Retinal pigment epithelial cell (primary cell): ENCODE measurements at regions not wholly inside any gene's neighbourhood (a gene's known extent, or its start where the extent isn't known, plus 50 kb on each side); places are given as distances from the start of the nearest gene placed in this dataset.

Experiments
- DNase-seq: peaks from one replicate; pipeline ENCODE4 v3.0.0-alpha.2; 2010; ENCODE audit warnings: low read depth
- H3K4me3 ChIP-seq: 2 replicates; pipeline ENCODE4 v1.5.1; 2011; ENCODE audit warnings: mild to moderate bottlenecking, low read length, control low read depth, moderate library complexity
- CTCF ChIP-seq: conservative IDR thresholded peaks from 2 replicates; pipeline ENCODE4 v1.5.1; 2011; ENCODE audit warnings: low read depth, low read length, control low read depth, inconsistent platforms

GRCh38 chr2:14723684-14724083 lies 91.2 kb downstream of the LRATD1 start:
- H3K4me3 ChIP-seq = no peak overlapping the region
- TF ChIP-seq CTCF = no peak
- no peak for DNase-seq

GRCh38 chr2:14735696-14736095 lies 103.2 kb downstream of the LRATD1 start:
- H3K4me3 ChIP-seq = no peak overlapping the region
- no peak for TF ChIP-seq CTCF
- no peak for DNase-seq

- DNase-seq = no peak
- no peak for TF ChIP-seq CTCF
- H3K4me3 ChIP-seq = no peak overlapping the region
These were observed 104.7 kb downstream of the LRATD1 start for GRCh38 chr2:14737201-14737600.

- H3K4me3 ChIP-seq = no peak overlapping the region
- DNase-seq = no peak
- TF ChIP-seq CTCF = no peak
These were observed 111.3 kb downstream of the LRATD1 start for GRCh38 chr2:14743861-14744260.

- TF ChIP-seq CTCF = no peak
- no peak for DNase-seq
- H3K4me3 ChIP-seq = no peak overlapping the region
These were observed 113.0 kb downstream of the LRATD1 start for GRCh38 chr2:14745288-14746076.

GRCh38 chr2:14746133-14746532 lies 113.6 kb downstream of the LRATD1 start:
- no peak overlapping the region for H3K4me3 ChIP-seq
- no peak for DNase-seq
- TF ChIP-seq CTCF = no peak

GRCh38 chr2:14747447-14747846 lies 114.9 kb downstream of the LRATD1 start:
- DNase-seq = no peak
- H3K4me3 ChIP-seq = no peak overlapping the region
- TF ChIP-seq CTCF = no peak
